Mesothelial cell of epicardium (in vitro differentiated cells): ENCODE measurements at regions not wholly inside any gene's neighbourhood (a gene's known extent, or its start where the extent isn't known, plus 50 kb on each side); places are given as distances from the start of the nearest gene placed in this dataset.

Experiments used
- DNase-seq, 2 experiments: peaks; one replicate each; pipeline ENCODE4 v3.0.0; 2021; ENCODE audit warnings: low spot score in 2 of 2; ENCODE audit not compliant: unreplicated experiment in 2 of 2
- H3K27ac Mint-ChIP-seq: 2 replicates; pipeline ENCODE4 v1.8.0; 2021; ENCODE audit warnings: mixed read lengths
- H3K27me3 Mint-ChIP-seq: 2 replicates; pipeline ENCODE4 v1.8.0; 2021; ENCODE audit warnings: low read depth, mixed read lengths
- H3K36me3 Mint-ChIP-seq: 2 replicates; pipeline ENCODE4 v1.8.0; 2021; ENCODE audit warnings: mixed read lengths
- H3K4me1 Mint-ChIP-seq: 2 replicates; pipeline ENCODE4 v1.8.0; 2021; ENCODE audit warnings: mixed read lengths
- H3K4me3 Mint-ChIP-seq: 2 replicates; pipeline ENCODE4 v1.8.0; 2021; ENCODE audit warnings: mild to moderate bottlenecking, moderate library complexity, mixed read lengths
- H3K9me3 Mint-ChIP-seq: 2 replicates; pipeline ENCODE4 v1.8.0; 2021; ENCODE audit warnings: mixed read lengths
- TF ChIP-seq, protein P1 (sequence below): fragments of 200-600 bp; sonication (generic); IDR thresholded peaks from one replicate; pipeline ENCODE4 v1.5.0; 2021; ENCODE audit warnings: antibody characterized with exemption; ENCODE audit not compliant: unreplicated experiment

DNA sequence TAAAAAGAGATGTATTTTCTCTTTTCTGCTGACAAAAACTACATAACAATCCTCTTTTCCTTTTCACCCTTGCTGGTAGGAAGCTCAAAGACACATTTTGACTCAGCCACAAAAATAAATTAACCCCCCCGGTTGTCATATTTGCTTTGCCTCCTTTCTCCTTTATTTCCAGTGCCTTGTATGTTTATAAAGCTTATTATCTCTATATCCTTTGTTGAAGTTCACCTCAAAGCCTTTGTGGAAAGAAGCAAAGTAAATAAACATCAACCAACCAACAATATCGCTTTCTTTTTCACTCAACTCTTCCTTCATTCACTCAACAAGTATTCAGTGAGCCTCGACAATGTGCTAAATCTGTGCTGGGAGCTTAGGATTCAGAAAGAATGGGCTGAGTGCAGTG lies 276.5 kb upstream of the ID2 start:
- no peak overlapping the region for H3K4me3 Mint-ChIP-seq
- peaks cover 11% of the 10 kb centered on the region for H3K4me1 Mint-ChIP-seq
- no peaks in the 10 kb centered on the region for H3K36me3 Mint-ChIP-seq
- TF ChIP-seq, protein P1, sequence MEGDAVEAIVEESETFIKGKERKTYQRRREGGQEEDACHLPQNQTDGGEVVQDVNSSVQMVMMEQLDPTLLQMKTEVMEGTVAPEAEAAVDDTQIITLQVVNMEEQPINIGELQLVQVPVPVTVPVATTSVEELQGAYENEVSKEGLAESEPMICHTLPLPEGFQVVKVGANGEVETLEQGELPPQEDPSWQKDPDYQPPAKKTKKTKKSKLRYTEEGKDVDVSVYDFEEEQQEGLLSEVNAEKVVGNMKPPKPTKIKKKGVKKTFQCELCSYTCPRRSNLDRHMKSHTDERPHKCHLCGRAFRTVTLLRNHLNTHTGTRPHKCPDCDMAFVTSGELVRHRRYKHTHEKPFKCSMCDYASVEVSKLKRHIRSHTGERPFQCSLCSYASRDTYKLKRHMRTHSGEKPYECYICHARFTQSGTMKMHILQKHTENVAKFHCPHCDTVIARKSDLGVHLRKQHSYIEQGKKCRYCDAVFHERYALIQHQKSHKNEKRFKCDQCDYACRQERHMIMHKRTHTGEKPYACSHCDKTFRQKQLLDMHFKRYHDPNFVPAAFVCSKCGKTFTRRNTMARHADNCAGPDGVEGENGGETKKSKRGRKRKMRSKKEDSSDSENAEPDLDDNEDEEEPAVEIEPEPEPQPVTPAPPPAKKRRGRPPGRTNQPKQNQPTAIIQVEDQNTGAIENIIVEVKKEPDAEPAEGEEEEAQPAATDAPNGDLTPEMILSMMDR, result no peak
- peaks cover 9% of the 10 kb centered on the region for H3K9me3 Mint-ChIP-seq
- DNase-seq, result no peak
- no peak overlapping the region for H3K27ac Mint-ChIP-seq
- H3K27me3 Mint-ChIP-seq, result no peaks in the 10 kb centered on the region

DNA sequence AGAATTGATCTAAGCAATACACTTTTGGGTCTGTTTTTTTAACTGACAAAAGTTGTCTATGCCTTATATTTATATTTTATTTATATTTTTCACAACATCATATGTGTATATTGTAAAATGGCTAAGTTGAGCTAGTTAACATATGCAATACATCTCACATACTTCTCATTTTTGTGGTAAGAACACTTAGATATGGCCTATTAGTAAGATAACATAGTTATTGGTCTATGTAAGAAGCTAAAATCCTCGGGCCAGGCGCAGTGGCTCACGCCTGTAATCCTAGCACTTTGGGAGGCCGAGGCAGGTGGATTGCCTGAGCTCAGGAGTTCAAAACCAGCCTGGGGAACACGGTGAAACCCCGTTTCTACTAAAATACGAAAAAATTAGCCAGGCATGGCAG lies 275.6 kb upstream of the ID2 start:
- no peak overlapping the region for H3K4me3 Mint-ChIP-seq
- no peaks in the 10 kb centered on the region for H3K27me3 Mint-ChIP-seq
- H3K9me3 Mint-ChIP-seq, result peaks cover 9% of the 10 kb centered on the region
- no peak for DNase-seq
- no peaks in the 10 kb centered on the region for H3K36me3 Mint-ChIP-seq
- peaks cover 14% of the 10 kb centered on the region for H3K4me1 Mint-ChIP-seq
- TF ChIP-seq, protein P1, result no peak
- peak overlapping the region; percentile 19 for H3K27ac Mint-ChIP-seq

DNA sequence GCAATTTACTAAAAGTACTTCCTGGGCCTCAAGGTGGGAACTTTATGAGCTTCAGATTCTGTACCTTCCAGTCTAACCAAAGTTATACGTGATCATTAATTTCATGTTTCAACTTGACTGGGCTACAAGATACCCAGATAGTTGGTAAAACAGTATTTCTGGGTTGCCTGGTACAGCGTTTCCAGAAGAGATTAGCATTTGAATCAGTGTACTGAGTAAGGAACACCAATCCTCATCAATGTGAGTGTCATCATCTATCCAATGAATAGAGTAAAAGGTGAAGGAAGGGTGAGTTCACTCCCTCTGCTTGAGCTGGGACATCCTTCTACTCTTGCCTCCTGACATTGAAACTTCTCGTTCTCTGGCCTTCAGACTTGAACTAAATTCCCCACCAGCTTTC lies 274.5 kb upstream of the ID2 start:
- no peak for DNase-seq
- Mint-ChIP-seq H3K9me3 (peaks cover 9% of the 10 kb centered on the region), H3K4me3 (no peak overlapping the region), H3K4me1 (peaks cover 25% of the 10 kb centered on the region), H3K27me3 (no peaks in the 10 kb centered on the region), H3K36me3 (no peaks in the 10 kb centered on the region), H3K27ac (no peak overlapping the region)
- TF ChIP-seq, protein P1, result no peak

DNA sequence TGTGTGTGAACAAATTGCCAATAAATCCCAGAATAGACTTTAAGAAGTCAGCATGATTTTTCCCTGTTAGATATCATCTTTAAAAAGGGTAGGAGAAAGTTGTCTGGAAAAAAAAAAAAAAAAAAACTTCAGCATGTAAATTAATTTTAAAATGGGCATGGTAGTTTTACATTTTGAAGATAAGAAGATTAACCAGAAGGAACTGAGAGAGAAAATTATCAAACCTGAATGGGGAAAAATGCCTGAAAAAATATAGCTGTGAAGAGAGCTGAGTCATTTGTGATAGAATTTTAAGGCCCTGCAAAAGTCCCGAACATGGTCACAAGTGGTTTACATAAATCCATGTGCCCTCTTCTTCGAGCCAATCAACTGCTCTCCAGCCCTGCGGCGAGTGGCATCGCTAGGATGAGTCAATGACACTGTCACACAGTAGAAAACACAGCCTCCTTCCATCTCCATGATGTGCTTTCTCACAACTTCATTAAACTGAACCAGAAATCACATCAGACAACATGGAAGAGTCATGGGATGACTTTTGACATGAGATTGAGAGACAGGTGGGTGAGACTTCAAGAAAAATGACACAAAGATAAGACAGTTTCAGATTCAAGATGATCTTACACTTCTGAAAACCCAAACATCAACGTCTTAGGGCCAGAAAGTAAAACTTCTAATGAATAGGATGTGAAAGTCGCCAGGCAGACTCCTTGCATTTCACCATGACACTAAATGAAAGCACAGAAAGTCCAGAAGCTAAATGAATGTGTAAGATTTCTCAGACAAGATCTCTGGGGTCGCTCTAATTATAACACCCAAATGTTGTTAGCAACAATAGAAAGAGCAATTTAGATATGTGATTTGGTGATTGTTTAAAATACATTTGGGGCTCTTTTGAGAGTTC lies 273.0 kb upstream of the ID2 start:
- no peak for DNase-seq
- peaks cover 26% of the 10 kb centered on the region for H3K4me1 Mint-ChIP-seq
- no peak overlapping the region for H3K27ac Mint-ChIP-seq
- H3K9me3 Mint-ChIP-seq, result peaks cover 9% of the 10 kb centered on the region
- H3K27me3 Mint-ChIP-seq, result no peaks in the 10 kb centered on the region
- no peaks in the 10 kb centered on the region for H3K36me3 Mint-ChIP-seq
- no peak overlapping the region for H3K4me3 Mint-ChIP-seq
- TF ChIP-seq, protein P1, result no peak

DNA sequence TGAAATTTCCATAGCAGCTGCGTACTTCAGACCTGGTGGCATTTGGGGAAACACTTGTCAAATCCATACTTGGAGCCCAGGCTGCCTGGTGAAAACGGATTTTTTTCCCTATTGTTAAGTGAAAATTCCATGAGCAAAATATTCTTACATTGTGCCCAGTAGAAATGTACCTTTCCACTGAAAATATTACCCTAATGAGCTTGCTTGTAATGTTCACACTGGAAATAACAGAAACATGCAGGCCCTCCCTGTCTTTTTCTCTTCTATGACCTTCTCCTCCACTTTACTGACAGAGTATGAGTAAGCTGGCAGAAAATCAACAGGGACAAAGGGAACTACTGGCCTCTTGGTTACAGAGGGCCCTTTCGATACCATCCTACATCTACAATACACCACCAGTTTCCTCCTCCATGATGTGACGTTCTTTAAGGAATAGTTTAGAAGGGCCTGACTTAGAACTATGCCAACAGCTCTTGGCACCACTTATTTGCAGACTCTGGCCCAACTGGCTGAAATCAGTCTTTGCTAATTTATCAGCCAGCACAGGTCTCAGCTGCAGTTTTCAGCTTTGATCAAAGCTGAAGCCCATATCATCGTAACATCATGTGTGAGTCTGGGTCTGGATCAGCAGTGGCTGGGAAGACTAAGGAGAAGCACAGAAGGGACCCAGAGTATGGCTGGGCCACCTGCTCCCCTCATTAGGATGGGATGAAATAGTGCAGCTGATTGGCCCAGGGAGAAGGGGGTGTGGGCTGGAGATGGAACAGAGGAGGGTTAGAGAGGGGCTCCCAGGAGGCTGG lies 272.2 kb upstream of the ID2 start:
- no peak for DNase-seq
- Mint-ChIP-seq H3K36me3 (no peaks in the 10 kb centered on the region), H3K27ac (no peak overlapping the region), H3K9me3 (peaks cover 7% of the 10 kb centered on the region), H3K4me1 (peaks cover 22% of the 10 kb centered on the region), H3K4me3 (no peak overlapping the region), H3K27me3 (no peaks in the 10 kb centered on the region)
- TF ChIP-seq, protein P1, result no peak
